ENCODE measurements at regions not wholly inside any gene's neighbourhood (a gene's known extent, or its start where the extent isn't known, plus 50 kb on each side); places are given as distances from the start of the nearest gene placed in this dataset.

DNA sequence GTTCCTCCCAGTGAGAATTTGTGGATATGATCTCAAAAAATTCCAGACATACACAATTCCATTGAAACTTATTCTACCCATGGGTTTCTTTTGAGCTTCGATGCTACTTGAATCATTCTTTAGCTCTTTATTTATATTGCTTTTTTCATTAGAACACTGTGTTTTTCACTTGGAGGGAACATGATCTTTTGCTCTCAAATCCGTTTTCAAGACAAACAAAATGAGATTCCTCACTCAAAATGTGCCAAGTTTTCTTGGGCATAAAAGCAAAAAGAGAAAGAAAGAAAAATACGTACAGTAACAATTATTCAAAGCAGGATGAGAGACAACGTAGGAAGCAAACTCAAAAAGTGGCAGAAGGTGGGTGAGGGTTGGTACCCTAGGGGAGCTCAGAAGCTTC lies 118.8 kb upstream of the PDZRN3 start:
- TF ChIP-seq, protein P1, sequence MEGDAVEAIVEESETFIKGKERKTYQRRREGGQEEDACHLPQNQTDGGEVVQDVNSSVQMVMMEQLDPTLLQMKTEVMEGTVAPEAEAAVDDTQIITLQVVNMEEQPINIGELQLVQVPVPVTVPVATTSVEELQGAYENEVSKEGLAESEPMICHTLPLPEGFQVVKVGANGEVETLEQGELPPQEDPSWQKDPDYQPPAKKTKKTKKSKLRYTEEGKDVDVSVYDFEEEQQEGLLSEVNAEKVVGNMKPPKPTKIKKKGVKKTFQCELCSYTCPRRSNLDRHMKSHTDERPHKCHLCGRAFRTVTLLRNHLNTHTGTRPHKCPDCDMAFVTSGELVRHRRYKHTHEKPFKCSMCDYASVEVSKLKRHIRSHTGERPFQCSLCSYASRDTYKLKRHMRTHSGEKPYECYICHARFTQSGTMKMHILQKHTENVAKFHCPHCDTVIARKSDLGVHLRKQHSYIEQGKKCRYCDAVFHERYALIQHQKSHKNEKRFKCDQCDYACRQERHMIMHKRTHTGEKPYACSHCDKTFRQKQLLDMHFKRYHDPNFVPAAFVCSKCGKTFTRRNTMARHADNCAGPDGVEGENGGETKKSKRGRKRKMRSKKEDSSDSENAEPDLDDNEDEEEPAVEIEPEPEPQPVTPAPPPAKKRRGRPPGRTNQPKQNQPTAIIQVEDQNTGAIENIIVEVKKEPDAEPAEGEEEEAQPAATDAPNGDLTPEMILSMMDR (IDR thresholded peaks at IDR 0.05; ENCODE audit: low read length), result no peak
- no peak for TF ChIP-seq EZH2 (optimal IDR thresholded peaks at IDR 0.05; ENCODE audit: low read depth, low read length)
